Daoy (cell line): ENCODE measurements at regions not wholly inside any gene's neighbourhood (a gene's known extent, or its start where the extent isn't known, plus 50 kb on each side); places are given as distances from the start of the nearest gene placed in this dataset.

Source experiments
- DNase-seq: peaks from one replicate; pipeline ENCODE4 v3.0.0-alpha.2; 2015; ENCODE audit warnings: low read depth

GRCh38 chr7:7118822-7119221, 63.5 kb upstream of the C1GALT1 start:
- no peak for DNase-seq

DNA sequence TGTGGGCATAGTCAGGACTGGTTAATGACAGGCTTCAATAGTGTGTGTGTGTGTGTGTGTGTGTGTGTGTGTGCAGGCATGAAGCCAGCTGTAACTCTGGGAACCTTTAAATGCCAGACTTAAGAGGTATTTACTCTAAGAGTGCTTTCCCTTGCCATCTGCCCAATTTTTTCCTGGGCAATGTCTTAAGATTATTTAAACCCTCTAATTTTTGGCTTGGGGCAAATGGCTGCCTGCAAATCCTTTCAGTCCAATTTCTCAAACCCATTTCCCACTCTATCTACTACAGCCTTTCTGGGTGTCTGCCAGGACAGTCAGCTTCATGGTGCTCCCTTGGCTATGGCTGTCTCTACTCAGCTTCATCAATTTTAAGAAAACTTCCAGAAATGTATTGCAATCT, 62.6 kb upstream of the C1GALT1 start:
- DNase-seq: no peak

GRCh38 chr7:7122033-7122478, 60.3 kb upstream of the C1GALT1 start:
- no peak for DNase-seq

- no peak for DNase-seq
Measured at GRCh38 chr7:7122701-7123281, 59.6 kb upstream of the C1GALT1 start.

GRCh38 chr7:7125963-7126362, 56.4 kb upstream of the C1GALT1 start:
- no peak for DNase-seq

DNA sequence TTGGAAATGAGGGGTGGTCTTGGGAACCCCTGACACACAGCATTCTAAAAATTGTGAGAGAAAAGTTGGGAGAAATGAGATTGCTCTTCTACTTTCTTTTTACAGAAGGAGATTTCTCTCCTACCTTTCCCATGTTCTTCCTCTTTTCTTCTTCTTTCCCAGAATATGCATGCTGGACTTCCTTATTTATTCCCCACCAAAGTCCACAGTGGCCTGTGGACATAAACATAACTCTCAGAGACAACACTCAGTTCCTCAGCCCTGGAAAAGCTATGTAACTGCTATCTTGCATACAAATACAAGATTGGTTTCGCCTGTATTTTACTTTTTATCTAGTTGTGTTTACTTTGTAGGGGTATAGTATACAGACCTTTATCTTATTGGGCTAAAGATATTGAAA, 54.6 kb upstream of the C1GALT1 start:
- DNase-seq: no peak

DNA sequence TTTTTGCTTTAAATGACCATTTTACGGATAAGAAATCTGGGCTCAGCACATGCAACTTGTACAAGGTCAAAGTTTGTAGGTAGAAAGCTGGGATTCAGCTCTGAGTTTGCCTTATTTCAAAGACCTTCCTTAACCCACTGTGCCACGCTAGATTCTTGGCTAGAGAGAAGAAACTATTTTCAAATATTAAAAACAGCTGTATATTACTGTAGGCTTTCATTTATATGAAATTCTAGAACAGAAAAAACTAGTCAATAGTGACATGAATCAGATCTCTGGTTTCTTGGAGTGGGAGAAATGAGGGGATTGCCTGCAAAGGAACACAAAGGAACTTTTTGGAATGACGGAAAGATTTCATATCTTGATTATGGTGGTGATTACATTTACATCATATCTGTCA, 53.0 kb upstream of the C1GALT1 start:
- DNase-seq: no peak

DNA sequence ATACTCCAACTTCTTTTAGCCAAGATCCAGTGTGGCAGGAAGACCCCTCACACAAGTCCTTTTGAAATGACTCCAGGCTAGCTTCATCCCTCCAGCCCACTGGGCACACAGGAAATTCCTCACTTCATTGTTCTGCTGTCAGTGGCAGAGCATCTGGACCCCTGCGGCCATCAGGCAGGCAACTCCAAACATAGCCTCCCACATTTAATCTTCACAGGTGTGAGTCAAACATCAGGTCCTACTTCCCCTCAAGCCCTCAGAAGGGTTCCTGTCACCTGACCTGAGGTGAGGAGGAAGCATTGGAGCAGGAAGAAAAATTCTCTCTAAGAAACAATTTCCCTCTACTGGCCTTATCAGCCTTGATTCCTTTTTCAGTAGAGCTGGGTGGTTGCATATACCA, 51.1 kb upstream of the C1GALT1 start:
- DNase-seq: peak; percentile 9
